Activated CD4-positive, alpha-beta T cell treated with anti-CD3 and anti-CD28 coated beads, Interleukin-2, Interleukin-6, amounts not matched to agents 100 ng/mL and 50 ng/mL, durations not matched to agents 16 hours and 8 hours (primary cell): ENCODE measurements at regions not wholly inside any gene's neighbourhood (a gene's known extent, or its start where the extent isn't known, plus 50 kb on each side); places are given as distances from the start of the nearest gene placed in this dataset.

Experiments used
- DNase-seq: peaks from one replicate; pipeline ENCODE4 v3.0.0-alpha.2; 2020

GRCh38 chr20:12395353-12395752, 477.7 kb downstream of the BTBD3 start:
- no peak for DNase-seq

DNA sequence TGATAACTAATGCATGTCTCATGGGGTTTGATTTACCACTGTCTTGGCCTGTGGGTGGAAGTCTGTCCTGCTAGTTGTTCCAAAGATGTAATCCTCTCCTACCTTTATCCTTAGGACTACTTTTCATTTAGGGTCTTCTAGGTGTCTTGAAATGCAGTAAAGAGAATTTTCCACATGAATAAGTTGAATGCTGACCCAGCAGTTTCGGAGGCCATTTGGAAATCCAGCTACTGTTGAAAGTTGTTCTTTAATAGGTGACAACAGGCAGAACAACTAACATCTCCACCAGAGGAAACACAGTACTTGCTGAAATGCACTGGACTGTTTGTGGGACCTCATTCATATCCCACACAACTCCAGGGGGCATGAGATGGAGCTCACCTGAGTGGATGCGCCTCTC, 478.1 kb downstream of the BTBD3 start:
- DNase-seq = no peak

GRCh38 chr20:12399110-12399836, 481.6 kb downstream of the BTBD3 start:
- no peak for DNase-seq

- no peak for DNase-seq
Observed at GRCh38 chr20:12404941-12405340, 487.2 kb downstream of the BTBD3 start.

DNA sequence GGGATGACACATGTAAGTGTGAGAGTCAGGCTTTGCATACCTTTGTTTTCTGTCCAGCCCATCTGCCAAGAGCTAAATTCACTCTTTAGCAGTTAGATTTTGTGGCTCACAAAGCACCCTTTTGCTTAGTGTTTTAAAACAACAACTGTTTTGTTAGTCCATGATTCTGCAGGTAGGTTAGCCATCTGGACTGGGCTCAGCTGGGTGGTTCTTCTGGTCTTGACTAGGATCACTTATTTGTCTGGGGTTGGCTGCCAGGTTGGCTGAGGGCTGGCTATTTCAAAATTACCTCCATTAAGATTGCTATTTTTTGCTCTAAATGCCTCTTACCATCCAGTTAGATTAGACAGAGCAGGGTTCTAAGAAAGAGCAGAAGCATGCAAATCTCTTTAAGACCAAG, 489.3 kb downstream of the BTBD3 start:
- no peak for DNase-seq

- no peak for DNase-seq
Observed at GRCh38 chr20:12409501-12409900, 491.8 kb downstream of the BTBD3 start.

DNA sequence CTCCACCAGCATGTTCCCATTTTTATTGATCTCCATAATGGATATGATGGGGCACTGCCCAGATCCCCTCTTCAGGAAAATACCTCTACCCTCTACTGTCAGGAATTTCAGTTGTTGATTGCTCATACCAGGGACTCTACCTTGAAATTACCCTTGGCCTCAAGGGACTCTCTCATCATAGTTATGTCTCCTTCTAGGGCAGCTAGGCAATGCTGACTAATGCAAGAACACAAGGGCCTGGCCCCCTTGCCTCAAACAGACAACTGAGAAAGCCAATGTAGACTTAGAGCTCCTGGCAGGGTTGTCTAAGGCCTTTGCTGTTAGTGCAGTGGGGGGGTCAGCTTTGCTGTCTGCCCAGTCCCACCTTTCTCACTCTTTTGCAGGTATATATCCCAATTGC, 493.1 kb downstream of the BTBD3 start:
- DNase-seq = no peak

DNA sequence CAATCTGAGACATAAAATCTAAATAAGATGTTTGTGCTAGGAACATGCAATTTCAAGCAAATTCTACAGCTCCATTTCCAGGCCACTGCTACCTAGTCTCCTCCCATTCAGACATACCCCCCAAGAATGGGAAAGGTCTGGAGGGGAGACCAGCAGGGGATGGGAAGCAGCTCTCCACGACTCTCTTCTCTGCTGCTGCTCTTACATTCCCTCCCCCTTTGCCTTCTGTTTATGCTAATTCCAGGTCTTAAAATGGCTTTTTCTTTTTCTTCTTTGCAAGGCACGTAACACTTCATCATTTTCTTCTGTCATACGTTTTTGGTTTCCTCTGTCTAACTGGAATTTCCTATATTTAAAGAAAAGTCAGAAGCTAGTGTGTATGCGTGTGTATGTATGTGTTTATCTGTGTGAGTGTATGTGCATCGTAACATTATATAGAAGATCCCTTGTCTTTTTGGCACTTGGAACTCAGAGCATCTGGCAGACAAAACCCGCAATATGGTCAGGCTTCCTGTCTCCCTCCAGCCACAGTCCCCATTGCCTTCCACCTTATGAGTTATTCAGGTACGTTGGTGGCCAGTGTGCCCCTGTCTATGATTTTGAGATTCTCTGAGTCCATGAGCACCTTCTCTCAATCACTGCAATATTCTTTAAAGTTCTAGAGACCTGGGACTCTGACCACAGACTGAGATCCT, 493.7 kb downstream of the BTBD3 start:
- DNase-seq = no peak

DNA sequence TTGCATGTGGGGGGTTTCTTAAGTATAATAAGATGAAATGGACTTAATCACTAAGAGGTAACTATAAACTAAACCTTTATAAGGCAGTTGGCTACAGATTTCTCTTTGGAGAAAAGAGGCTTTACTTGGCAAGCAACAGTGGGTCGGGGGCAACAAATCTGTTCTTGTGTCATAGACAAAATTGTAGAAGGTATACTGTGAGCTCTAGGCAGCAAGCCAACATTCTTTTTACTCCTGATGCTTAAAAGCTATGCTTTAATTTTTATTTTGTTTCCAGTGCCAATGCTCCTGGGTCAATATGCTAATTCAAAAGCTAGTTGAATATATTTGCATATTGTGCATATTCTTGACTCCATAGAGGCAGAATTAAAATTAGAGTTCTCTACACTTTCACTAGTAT, 495.4 kb downstream of the BTBD3 start:
- DNase-seq = no peak

DNA sequence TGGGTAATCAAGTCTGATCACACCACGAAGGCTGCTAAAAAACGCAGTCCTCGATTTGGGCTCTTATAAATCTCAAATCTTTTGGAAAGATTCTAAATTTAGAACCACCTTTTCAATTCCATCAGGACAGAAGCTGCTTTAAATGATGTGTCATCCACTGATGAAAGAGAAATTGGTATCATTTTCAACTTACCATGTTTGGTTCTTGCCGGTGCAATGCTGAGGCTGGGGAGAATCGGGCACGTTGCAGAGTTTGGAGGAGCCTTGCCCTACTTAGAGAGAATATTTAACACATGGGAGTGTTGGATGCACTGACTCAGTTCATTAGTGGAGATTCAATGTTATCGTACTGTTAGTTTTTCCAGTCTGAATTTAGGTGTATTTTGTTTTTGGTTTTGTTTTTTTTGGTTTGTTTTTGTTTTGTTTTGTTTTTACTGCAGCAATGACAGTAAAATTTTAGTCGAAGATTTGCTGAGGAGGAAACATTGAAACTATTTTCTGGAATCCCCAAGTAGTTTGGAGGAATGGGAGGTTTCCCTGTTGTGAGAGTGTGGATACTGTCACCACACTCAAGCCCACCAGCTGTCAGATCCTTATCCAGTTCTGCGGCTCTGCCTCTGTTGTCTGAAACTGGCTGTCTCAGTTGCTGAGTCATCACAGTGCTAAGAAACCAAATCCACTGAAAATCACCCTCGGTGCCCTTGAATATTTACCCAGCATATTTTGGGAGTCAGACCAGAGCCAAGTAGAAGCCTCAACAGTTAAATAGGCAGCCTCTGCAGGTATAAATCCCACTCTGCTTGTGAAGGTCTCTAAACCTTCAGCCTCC, 497.0 kb downstream of the BTBD3 start:
- no peak for DNase-seq

- DNase-seq = no peak
Observed at GRCh38 chr20:12416281-12416680, 498.6 kb downstream of the BTBD3 start.

DNA sequence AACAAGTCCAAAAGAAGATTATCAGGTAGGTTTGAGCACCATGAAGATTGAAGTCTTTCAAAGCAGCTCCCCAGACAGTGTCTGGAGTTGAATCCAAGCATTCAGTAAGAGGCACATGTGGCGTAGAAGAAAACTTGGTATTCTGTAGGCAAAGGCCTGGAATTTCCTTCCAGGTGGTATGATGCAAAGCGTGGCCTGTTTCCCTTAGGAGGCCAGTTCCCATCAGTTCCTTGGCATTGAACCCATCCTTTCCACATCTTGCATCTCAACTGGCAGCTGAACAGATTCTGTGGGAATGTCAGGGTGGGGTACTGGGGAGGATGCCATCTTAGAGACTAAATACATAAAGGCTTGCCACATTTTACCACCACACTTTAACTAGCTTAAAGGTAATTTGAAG, 516.0 kb downstream of the BTBD3 start:
- no peak for DNase-seq

GRCh38 chr20:12434672-12435071, 517.0 kb downstream of the BTBD3 start:
- no peak for DNase-seq

DNA sequence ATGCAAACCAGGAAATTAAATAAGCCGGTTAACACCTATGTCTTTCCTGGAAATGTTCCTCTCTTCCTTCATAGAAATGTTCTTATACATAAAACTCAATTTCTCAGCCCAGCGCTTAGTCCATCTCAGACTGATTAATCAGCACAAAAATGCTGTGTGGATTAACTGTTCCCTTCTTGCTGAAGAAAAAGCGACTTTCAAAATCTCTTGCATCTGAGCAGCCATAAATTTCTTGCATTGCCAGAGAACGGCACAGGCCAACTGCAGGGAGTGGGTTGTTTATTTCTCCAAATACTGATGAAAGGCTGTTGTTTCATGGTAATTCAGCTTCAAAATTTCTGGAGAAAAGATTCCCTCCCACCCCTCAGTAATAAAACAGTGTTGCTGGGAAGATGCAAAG, 517.6 kb downstream of the BTBD3 start:
- DNase-seq = no peak

- DNase-seq = no peak
Observed at GRCh38 chr20:12453711-12454110, 536.0 kb downstream of the BTBD3 start.

GRCh38 chr20:12455148-12455547, 537.5 kb downstream of the BTBD3 start:
- no peak for DNase-seq

GRCh38 chr20:12458241-12458640, 540.5 kb downstream of the BTBD3 start:
- DNase-seq = no peak

DNA sequence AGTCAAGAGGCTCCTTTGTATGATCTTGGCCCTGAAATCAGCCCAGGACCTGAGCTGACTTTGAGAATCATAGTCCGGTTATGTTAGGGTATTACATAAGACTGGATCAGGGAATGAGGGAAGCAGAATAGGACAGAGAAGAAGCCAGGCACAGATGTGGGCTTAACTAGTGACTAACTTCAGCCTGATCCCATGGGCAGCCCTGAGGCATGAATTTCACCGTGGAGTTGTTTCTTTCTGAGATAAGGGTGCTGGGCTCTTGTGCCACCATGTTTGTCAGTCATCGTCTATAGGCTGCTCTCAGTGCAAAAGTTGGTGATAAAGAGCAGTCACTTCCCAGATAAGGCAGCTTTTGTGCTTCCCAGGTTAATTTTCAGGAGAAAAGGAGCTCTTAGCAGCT, 544.7 kb upstream of the SPTLC3 start:
- no peak for DNase-seq

- no peak for DNase-seq
Observed at GRCh38 chr20:12466915-12467314, 541.9 kb upstream of the SPTLC3 start.

DNA sequence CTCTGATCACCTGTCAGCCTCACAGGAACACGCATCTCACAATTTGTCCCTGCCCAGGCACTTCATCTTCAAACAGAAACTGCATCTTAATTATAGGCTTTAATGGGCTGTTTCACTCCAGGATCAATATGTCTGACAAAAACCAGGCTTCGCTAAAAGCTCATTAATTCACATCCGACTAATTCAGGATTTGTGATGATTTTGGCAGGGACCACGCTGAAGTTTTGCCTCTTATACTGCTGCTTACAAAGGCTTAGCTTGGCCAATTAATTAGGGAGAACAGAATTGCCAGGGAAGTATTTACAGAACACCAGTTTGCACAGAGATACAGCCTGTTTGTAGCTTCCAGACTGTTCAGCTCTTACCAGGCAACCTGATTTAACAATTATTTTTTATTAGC, 541.0 kb upstream of the SPTLC3 start:
- no peak for DNase-seq

DNA sequence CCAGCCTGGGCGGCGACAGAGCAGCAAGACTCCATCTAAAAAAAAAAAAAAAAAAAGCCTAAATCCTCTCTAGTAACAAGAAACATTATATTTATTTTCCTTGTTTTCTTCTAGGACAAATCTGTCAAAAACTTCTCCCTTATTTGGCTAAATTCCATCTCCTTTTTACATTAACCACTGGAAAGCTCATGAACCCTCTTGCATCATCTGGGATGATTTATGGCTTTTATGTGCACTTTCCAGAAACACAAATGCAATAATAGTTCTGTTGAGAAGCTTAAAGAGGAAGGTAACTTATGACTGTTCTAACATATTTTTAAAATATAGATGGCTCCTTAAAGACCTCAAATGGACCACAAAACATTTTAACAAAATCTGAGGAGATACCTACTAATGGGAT, 526.1 kb upstream of the SPTLC3 start:
- no peak for DNase-seq

DNA sequence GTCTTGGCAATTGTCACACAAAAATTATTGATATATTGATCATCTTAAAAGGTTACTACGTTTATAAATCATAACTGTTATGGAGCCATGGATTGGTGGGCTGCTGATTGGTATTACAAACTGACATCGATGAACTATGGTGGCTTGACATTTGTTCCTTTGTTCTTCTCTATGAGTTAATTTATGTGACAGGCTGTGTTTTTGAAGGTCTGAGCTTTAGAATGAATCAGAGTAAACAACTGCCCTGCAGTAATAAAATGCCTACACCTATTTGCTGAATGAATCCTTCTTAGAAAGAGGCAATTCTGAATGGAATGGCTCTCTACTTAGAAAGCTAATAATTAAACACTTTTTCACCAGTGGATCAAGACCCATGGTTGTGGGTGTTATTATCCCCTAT, 506.3 kb upstream of the SPTLC3 start:
- no peak for DNase-seq

DNA sequence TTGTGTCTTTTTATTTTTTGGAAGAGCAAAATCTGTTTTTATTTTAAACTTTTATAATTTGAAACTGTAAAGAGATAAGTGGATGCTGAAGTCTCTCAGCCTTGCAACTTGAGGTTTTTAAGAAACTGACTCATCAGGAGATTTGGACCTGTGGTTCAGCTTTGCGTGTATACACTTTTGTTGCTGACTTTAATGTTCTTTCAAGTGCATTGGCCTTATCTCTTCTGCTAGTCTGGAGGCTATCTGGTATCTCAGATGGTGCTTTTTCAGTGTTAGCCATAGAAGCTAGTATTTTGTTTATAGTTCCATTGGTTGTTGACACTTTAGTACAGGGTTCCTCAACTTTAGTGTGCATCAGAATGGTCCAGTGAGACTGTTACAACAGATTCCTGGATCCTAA, 504.0 kb upstream of the SPTLC3 start:
- no peak for DNase-seq

GRCh38 chr20:12511499-12511898, 497.3 kb upstream of the SPTLC3 start:
- DNase-seq = no peak
